ENCODE measurements at regions not wholly inside any gene's neighbourhood (a gene's known extent, or its start where the extent isn't known, plus 50 kb on each side); places are given as distances from the start of the nearest gene placed in this dataset.

DNA sequence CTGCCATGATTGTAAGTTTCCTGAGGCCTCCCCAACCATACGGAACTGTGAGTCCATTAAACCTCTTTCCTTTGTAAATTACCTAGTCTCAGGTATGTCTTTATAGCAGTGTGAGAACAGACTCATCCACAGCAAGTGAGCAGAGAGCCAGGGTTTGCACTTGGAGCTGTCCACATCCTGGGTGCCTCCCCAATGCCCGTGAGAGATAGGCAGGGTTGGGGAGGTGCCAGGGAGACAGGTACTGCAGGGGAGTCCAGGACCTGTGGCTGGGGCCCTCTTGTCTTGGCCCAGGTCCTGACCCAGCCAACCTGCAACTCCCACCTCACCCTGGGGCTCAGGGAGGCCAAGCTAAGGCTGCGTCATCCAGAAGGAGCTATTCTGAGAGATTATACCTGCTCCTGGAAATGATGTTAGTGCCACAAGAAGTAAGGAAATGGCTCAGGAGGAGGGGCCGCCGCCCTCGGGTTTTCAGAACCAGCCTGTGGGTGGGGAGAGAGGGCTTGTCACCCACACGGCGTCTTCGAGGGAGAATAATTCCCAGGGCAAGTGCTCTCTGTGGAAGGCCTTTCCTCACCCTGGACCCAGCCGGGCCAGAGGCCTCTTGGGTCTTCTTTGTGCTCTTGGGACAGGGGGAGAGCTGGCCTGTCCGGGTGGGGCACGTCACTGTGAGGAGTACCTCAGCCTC, 66.5 kb downstream of the ADRA2C start:
- DNase-seq, result no peak

DNA sequence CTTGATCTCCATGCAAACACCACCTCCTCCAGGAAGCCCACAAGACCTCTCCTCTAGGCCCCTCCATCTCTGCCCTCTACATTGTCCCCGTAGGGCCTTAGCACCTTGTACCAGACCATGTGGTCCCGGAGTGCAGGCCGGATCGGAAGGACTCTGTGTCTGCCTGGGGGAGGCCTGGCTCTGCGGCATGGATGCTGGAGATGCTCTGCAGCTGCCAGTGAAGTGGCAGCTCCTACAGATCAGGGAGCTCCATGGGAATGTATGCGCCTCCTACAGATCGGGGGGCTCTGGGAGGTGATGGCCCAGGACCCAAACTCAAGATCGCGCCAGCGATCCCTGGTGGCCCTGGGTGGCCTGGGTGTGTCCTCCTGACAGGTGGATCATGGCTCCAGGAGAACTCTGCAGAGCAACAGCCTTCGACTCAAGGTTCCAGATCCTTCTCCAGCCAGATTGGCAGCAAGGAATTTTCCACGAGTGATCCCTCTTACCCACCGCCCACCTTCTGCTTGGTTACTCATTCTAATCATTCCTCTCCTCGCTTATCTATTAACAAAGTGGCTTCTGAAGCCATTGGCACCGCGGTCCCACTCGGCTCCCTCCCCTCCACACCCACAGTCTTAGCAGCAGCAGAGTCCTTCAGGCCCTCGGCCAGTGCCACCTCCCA, 67.3 kb downstream of the ADRA2C start:
- no peak for DNase-seq

DNA sequence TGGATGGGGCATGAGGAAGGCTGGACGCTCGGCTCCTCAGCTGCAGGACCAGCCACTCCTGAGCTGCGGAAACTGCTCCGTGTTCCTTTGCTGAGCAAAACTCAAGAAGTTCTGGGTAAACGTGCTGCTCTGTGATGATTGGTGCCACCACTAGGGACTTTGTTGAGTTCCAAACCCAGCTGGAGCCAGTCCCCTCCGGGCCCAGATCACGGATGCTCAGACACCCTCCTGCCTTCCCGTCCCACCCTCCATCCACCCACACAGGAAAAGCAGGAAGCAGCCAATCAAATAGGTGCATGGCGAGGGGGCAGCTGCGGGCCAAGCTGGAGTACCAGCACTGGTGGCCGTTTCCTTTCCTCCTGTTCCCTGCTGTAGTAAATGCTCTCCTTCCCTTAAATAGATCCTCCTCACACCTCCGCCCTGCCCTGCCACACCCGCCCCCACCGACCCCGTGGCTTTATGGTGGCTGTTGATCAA, 68.0 kb downstream of the ADRA2C start:
- DNase-seq, result no peak

DNA sequence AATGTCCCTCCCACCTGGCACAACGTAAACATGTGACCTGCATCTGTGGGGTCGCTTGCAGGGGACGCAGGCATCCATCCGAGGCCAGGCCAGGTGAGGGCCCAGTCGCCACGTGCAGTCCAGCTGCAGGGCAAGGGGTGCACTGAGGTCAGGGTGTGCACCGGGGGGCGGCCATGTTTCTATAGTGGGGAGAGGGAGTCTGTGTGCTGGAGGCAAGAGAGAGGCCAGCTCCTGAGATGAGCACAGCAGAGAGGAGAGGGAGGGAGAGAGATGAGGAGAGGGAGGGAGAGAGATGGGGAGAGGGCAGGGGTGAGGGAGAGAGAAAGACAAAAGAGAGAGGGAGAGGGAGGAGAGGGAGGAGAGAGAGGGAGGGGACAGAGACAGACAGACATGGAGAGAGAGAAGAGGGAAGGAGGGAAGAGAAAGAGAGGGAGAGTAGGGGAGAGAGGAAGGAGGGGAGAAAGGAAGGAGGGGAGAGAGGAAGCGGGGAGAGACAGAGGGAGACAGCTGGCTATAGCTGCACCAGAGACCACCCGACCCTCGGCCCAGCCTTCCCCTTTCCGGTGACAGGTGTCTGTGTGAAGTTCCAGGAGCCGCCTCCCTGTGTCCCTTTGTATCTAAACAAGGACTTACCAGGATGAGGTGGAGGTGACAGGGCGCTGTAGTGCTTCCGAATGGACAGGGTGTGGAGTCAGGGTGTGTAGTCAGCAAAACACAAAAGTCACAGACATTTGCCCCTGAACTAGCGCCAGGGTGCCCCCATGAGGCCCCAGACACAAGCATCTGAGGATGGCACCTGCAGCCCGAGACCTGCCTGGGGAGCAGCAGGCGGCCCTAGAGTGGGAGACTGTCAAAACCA, 68.7 kb downstream of the ADRA2C start:
- no peak for DNase-seq

GRCh38 chr4:3835527-3836405, 69.6 kb downstream of the ADRA2C start:
- DNase-seq, result no peak

GRCh38 chr4:3836406-3836755, 70.2 kb downstream of the ADRA2C start:
- no peak for DNase-seq

DNA sequence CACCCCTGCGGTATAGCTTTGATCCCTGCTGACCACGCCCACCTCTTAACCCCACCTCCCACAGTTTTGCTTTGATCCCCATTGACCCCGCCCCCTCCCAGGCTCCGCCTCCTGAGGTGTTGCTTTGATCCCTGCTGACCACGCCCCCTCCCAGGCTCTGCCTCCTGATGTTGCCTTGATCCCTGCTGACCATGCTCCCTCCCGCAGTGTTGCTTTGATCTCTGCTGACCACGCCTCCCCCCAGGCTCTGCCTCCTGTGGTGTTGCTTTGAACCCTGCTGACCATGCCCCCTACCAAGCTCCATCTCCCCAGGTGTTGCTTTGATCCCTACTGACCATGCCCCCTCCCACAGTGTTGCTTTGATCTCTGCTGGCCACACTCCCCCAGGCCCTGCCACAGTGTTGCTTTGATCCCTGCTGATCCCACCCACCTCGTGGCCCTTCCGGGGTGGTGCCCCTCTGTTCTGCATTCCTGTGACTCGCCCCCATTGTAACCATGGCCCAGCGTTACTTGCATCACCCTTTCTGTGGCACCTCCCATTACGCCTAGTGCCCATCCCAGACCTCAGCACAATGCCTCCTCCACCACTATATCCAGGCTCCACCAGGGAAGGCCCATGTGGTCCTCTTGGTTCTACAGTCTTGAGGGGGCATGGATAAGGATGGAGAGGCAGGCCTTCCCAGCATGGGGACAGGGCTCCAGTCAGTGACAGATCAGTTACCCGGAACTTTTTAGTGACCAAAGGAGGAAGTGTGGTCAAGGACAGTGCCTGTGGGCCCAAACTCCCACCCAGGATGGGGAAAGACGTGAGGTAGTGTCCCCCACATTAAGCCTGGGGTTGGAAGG, 70.8 kb downstream of the ADRA2C start:
- DNase-seq, result no peak

DNA sequence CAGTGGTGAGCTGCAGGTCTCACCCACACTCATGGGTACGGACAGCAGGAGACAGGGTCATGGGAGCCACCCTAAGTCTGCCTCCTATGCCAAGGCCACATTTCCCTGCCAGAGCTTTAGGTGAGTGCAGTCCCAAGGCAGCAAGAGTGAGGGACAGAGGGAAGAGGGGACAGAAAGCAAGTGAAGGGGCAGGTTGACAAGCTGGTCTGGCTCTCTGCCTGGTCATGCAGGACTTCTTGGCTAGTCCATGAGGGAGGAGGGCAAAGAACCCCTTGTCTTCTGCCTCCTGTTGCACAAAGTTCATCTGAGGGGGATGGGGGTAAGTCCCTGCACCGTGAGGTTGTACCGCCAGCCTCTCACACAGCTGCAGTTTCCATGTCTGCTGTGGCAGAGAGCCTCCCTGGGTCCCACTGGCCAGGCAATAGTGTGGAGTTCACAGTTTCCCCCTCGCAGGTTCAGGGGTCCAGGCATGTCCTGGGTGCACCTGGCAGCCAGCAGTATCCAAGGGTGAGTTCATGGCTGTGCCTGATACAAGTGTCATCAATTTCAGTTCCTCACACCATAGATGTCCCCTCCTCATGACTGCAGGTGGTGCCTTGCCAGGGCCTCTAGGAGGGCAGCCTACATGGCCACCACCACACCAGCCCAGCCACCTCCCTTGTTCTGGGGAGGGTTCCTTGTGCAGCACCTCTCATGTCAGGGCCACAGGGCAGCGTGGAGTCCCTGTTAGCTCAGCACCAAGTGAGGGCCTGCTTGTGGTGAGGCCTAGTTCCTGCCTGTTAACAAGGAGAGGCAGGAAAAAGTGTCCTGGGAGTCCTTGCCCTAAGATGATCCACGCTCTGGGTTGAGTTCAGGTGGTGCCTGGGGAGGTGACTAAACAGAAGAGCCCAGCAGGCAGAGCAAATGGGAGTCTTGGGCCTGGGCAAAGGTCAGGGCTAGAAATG, 72.5 kb downstream of the ADRA2C start:
- DNase-seq, result no peak

DNA sequence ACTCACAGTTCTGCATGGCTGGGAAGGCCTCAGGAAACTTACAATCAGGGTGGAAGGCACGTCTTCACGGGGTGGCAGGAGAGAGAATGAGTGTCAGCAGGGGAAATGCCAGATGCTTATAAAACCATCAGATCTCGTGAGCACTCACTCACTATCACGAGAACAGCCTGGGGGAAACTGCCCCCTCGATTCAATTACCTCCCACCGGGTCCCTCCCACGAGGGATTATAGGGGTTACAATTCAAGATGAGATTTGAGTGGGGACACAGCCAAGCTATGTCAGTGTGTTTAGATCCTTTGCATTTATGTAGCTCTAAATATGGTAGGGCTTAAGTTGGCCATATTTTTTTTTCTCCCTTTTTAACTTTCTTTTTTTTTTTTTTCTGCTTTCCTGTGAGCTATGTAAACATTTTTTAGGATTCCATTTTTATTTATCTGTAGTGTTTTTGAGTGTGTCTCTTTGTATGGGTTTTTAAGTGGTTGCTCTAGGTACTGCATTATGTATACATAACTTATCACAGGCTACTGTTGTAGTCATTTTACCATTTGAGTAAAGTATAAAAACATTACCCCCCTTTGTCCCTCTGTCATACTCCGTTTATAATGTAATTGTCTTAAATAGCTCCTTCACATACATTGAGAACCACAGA, 79.0 kb downstream of the ADRA2C start:
- DNase-seq, result no peak

DNA sequence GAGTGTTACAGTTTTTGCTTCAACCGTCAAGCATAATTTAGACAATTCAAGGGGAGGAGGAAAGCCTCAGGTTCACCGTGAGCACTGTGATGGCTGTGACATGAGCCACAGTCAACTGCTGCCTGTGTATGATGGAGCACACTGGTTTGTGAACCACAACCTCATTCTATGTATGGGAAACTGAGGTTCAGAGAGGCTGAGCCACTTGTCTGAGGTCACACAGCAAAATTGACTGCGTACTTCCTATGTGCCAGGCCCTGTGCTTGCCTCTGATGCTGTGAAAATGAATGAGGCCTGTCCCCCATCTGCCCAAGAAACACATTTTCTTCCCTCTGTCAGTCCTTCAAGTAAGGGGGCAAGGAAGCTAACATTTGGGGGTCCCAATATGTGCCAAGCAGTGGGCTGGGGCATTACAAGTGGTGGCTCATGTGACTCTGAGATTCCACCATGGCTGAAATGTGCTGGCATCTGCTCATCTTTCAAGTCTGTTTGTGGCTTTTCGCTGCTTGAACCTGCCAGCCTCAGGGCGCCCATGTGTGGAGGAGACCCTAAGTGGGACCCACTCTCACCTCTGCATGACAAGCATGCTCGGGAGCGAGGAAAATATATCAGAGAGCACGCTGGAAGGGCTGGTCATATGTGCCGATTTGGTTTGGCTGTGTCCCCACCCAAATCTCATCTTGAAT, 79.7 kb downstream of the ADRA2C start:
- no peak for DNase-seq

- no peak for DNase-seq
Observed at GRCh38 chr4:3847211-3847940, 81.2 kb downstream of the ADRA2C start.

GRCh38 chr4:3848323-3848722, 82.1 kb downstream of the ADRA2C start:
- no peak for DNase-seq

DNA sequence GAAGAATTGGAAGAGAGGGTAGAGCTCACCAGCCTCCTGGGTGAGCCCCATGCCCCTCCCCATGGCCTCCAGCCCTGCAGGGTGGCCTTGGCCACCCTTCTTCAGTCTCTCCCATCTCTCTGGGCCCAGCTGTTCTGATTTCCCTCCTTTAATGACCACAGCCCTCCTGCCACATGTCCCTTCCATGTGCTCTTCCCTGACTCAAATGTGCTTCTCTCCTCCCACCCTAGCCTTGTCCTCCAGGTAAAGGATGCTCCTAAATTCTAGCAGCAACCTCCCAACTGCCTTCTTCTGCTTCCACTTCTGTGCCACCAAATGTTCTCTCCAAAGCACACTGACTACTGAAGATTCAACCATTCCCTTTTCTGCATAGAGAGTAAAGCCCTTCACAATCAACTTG, 83.0 kb downstream of the ADRA2C start:
- DNase-seq, result no peak

DNA sequence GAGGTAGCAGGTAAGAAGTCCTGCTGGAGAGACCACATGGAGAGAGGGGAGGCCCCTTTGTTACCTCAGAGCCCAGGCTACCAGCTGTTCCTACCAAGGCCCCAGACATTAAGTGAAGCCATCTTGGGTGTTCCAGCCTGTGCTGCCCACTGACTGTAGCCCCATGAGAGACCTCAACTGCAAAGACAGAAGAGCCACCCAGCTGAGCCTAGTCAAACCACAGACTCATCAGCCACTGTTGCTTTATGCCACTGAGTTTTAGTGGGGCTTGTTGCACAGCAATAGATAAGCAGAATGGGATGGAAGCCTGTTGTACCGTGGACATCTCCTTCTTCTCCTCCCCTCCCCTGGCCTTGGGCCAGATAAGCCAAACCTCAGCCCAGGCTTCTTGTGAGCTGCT, 83.9 kb downstream of the ADRA2C start:
- no peak for DNase-seq

DNA sequence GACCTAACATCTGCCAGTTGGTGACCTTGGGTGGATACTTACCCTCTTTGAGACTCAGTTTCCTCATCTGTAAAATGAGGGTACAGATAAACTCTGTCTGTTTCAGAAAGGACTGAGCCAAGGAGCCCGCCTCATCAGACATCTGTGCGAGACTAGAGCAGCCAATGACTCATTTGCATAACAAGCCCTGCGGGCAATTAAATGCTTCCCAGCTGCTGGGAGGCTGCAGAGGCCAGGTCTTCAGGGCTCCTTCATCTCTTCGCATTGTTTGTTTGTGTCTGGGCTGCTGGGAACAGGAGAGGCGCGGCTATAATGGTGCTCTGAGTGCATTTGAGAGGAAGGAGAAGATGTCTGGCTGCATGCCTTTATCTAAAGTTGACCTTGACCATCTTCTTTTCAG, 85.0 kb downstream of the ADRA2C start:
- DNase-seq, result no peak

- no peak for DNase-seq
Observed at GRCh38 chr4:3851881-3852280, 85.7 kb downstream of the ADRA2C start.

DNA sequence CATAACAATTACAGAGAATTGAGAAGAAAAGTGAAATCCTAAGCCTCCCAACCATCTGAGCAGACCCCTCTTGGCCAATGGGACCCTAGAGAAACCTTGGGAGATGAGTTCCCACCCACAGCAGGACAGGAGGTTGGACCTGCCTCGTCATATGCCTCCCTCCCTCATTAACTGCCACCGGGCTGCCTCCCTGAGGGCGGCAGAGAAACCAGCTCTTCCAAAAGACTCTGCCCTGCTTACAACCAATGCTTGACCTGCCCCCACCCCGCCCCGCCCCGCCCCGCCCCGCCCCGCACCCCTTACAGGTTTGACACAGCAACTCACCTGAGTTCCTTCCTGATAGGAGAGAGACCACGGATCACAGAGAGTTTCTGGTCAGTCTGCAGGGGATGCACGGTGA, 86.1 kb downstream of the ADRA2C start:
- DNase-seq, result no peak

DNA sequence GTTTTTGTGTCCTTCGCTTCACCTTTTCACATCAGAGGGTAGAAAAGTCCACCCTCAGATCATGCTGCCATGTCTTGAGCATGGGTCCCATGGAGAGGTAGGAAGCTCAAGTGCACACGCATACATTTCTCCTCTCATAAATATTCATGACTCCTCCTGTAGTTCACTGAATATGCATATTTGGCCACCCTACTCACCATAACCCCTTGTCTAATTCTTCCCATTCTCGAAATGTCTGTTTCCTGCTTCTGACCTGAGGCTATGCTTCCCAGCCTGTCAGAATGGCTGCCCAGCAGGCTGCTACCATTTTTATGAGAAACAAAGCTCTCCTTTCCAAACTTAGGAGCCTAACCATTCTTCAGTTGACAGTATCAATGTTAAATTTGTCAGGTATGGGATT, 86.5 kb downstream of the ADRA2C start:
- DNase-seq, result no peak
